Neural crest cell (in vitro differentiated cells): ENCODE measurements at regions not wholly inside any gene's neighbourhood (a gene's known extent, or its start where the extent isn't known, plus 50 kb on each side); places are given as distances from the start of the nearest gene placed in this dataset.
"Not testable (repeated sequence)": the region's sequence is repeated elsewhere in the genome, so short reads cannot be mapped to it uniquely, and the experiment has no call there.

Source experiments
- DNase-seq: peaks from one replicate; pipeline ENCODE4 v3.0.0; 2021; ENCODE audit warnings: low read depth, mixed read lengths, low spot score
- H3K27ac Mint-ChIP-seq: one replicate; pipeline ENCODE4 v1.8.0; 2021; ENCODE audit warnings: mild to moderate bottlenecking, mixed read lengths; ENCODE audit not compliant: unreplicated experiment
- H3K27me3 Mint-ChIP-seq: 2 replicates; pipeline ENCODE4 v1.8.0; 2021; ENCODE audit warnings: low read depth, mild to moderate bottlenecking, mixed read lengths
- H3K36me3 Mint-ChIP-seq: 2 replicates; pipeline ENCODE4 v1.8.0; 2021; ENCODE audit warnings: low read depth, mild to moderate bottlenecking, mixed read lengths
- H3K4me1 Mint-ChIP-seq: 2 replicates; pipeline ENCODE4 v1.8.0; 2021; ENCODE audit warnings: mixed read lengths
- H3K4me3 Mint-ChIP-seq: one replicate; pipeline ENCODE4 v1.8.0; 2021; ENCODE audit warnings: mild to moderate bottlenecking, mixed read lengths
- H3K9me3 Mint-ChIP-seq: 2 replicates; pipeline ENCODE4 v1.8.0; 2021; ENCODE audit warnings: mixed read lengths
- TF ChIP-seq, protein P1 (sequence below): fragments of 200-600 bp; sonication (generic); conservative IDR thresholded peaks from 2 replicates; pipeline ENCODE4 v1.5.0; 2021; ENCODE audit warnings: antibody characterized with exemption, mild to moderate bottlenecking

DNA sequence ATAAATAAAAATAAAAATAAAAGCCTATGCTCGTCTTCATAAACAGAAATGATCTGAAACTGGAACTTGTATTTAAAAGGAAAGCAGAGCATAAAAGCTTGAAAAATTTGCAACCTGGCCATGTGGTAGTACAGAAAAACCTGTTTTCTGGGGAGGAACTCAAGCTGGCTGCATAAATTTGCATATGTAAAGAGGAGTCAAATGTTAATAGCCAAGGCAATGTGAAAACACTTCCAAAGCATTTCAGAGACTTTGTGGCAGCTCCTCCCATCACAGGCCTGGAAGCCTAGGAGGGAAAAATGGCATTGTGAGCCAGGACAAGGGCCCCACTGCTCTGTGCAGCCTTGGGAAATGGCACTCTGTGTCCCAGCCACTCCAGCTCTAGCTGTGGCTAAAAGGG, 727.9 kb upstream of the DIAPH2 start:
- Mint-ChIP-seq H3K9me3 (peaks cover 13% of the 10 kb centered on the region), H3K4me3 (no peak overlapping the region), H3K27ac (no peak overlapping the region), H3K27me3 (no peaks in the 10 kb centered on the region), H3K36me3 (peaks cover 4% of the 10 kb centered on the region), H3K4me1 (no peaks in the 10 kb centered on the region)
- TF ChIP-seq, protein P1, sequence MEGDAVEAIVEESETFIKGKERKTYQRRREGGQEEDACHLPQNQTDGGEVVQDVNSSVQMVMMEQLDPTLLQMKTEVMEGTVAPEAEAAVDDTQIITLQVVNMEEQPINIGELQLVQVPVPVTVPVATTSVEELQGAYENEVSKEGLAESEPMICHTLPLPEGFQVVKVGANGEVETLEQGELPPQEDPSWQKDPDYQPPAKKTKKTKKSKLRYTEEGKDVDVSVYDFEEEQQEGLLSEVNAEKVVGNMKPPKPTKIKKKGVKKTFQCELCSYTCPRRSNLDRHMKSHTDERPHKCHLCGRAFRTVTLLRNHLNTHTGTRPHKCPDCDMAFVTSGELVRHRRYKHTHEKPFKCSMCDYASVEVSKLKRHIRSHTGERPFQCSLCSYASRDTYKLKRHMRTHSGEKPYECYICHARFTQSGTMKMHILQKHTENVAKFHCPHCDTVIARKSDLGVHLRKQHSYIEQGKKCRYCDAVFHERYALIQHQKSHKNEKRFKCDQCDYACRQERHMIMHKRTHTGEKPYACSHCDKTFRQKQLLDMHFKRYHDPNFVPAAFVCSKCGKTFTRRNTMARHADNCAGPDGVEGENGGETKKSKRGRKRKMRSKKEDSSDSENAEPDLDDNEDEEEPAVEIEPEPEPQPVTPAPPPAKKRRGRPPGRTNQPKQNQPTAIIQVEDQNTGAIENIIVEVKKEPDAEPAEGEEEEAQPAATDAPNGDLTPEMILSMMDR: no peak
- DNase-seq: no peak

DNA sequence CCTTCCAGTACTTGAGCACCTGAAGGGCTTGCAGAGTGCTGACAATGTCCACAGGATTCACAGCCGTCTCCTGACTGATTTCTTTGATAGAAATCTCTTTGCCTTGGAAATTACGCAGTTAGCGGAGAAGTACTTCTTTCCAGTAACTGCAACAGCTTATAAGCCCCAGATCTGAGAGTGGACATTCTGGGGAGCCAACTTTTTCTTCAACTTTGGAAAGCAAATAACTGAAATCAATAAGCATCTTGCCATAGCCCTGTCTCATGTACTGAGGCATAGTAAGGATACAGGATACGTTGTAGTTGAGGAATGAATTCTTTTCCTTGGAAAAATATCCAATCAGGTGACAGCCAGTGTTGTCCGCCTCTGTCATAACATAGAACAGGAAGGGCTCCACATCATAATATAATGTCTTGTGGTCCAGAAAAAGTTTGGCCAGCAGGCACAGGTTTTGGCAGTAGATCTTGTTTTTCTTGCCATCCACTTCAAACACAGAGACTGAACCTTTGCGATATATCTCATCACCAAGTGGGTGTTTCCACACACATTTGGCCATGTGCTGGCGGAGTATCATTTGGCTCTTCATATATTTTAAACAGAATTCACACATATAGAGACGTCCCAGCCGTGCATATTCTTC, 711.1 kb upstream of the DIAPH2 start:
- H3K9me3 Mint-ChIP-seq, H3K4me3 Mint-ChIP-seq, H3K27me3 Mint-ChIP-seq, DNase-seq, H3K36me3 Mint-ChIP-seq, H3K4me1 Mint-ChIP-seq, H3K27ac Mint-ChIP-seq: not testable (repeated sequence)

DNA sequence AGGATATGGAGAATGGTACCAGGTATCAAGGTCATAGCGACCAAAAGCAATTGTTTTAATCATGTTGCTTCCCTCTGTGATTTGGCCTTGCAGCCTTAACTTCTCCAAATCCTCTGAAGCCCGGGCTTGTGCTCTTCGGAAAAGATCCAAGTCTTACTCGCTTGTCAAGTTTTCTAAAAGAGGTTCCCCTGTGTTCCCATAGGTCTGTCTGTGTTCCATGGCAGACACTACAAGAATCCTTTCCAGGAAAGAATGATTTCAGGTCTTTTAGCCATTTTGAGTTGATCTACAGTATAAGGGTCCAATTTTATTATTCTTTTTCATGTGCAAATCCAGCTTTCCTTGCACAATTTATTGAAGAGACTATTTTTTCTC, 710.6 kb upstream of the DIAPH2 start:
- Mint-ChIP-seq H3K36me3 (no peaks in the 10 kb centered on the region), H3K27me3 (no peaks in the 10 kb centered on the region), H3K27ac (no peak overlapping the region), H3K9me3 (peaks cover 3% of the 10 kb centered on the region), H3K4me3 (no peak overlapping the region), H3K4me1 (no peaks in the 10 kb centered on the region)
- DNase-seq: no peak
- TF ChIP-seq, protein P1: no peak

DNA sequence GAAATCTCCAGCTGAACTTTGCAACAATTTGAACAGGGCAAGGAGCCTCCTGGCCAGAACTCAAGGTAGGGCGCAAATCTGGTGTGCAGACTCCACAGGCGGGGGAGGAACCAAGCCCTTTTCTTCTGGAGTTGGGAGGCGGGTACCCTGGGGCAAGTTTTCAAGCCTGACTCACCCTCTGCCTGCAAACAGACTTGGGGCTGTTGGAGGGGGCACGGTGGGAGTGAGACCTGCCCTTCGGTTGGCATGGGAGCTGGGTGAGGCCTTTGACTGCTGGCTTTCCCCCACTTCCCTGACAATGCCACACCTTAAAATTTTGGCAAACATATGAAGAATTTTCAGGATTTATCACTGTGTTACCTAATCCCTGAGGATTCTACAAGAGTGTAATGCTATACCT, 709.8 kb upstream of the DIAPH2 start:
- DNase-seq: no peak
- Mint-ChIP-seq H3K4me3 (no peak overlapping the region), H3K4me1 (no peaks in the 10 kb centered on the region), H3K27ac (no peak overlapping the region), H3K36me3 (no peaks in the 10 kb centered on the region), H3K9me3 (peaks cover 3% of the 10 kb centered on the region), H3K27me3 (no peaks in the 10 kb centered on the region)
- TF ChIP-seq, protein P1: no peak

DNA sequence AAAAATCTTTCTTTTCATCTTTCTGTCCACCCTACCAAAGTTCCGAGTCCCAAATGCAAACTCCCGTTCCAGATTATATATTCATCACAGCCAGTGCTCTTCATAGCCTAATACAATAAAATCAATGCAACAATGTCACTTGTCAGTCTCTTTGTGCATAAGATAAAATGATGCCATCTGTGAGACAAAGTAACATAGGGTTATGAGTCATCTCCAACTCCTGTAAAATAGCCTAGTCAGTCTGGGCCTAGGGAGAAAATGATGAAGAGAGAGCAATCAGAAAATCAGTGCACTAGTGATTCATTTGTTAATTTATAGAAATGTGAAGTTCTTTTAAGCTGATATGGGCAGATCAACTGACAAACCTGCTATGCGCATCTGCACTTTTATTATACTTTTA, 689.1 kb upstream of the DIAPH2 start:
- no peak for DNase-seq
- Mint-ChIP-seq H3K36me3 (no peaks in the 10 kb centered on the region), H3K27me3 (no peaks in the 10 kb centered on the region), H3K4me1 (peaks cover 5% of the 10 kb centered on the region), H3K4me3 (no peak overlapping the region), H3K27ac (no peak overlapping the region), H3K9me3 (no peaks in the 10 kb centered on the region)
- TF ChIP-seq, protein P1: no peak

DNA sequence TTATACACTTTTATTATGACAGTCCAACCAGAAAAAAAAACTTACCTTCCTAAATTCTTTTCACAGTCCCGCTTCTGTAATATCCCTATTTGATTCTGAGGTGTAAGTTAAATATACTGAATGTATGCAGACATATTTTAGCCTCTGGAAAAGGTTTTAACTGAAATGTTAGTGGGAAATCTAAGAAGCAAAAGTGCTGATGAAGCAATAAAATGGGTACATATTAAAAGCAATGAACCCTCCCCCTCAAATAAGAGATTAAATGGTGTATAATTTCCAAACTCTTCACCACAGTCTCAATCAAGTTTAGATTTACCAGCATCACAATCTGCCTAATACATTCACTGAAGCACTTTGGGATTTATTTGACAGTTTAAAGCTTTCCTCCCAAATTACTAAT, 688.3 kb upstream of the DIAPH2 start:
- Mint-ChIP-seq H3K27me3 (no peaks in the 10 kb centered on the region), H3K4me3 (no peak overlapping the region), H3K27ac (no peak overlapping the region), H3K9me3 (no peaks in the 10 kb centered on the region), H3K36me3 (no peaks in the 10 kb centered on the region), H3K4me1 (no peaks in the 10 kb centered on the region)
- TF ChIP-seq, protein P1: no peak
- no peak for DNase-seq
